ENCODE measurements at regions not wholly inside any gene's neighbourhood (a gene's known extent, or its start where the extent isn't known, plus 50 kb on each side); places are given as distances from the start of the nearest gene placed in this dataset.

DNA sequence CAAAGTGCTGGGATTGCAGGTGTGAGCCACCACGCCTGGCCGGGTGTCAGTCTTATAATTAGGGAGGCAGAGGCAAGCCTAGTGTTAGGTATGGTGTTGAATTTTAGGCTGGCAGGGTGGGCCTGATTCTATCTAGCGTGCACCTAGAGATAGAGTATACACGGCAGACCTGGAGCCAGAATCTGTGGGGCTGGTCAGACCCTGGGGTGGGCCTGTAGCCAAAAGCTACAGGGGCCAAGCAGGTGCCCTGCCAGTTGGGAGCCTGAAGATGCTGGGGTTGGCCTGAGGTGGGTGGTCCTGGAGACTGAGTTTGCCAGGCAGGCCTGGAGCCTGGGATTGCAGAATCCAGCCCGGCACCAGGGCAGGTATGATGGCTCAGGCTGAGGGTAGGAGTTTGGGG, 1580.3 kb downstream of the ARAP2 start:
- Histone ChIP-seq H3K4me1 (ENCODE audit: control insufficient read depth, insufficient read depth, low read length) (no peaks in the 10 kb centered on the region), H3K9me3 (replicated peaks; ENCODE audit: low read length) (peaks cover 7% of the 10 kb centered on the region)

DNA sequence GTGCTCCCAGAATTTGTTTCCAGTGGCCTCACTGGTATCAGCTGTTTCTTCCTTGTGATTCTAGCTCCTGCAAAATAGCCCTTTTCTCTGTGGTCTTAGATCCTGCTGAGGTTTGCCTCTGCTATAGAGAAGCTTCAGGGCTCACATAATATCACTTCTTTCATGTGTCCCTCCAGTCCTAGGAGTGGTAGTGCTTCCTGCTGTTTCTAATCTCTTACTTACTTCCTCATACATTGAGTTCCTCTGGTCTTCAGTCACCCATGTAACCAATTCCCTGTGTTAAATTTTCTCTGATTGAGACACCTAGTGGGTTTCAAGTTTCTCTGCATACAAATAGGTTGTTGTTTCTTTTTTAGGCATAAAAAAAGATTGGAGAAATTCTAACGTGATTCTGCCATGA, 1567.9 kb downstream of the ARAP2 start:
- Histone ChIP-seq H3K36me3 (ENCODE audit: insufficient read depth, low read length) (no peaks in the 10 kb centered on the region), H3K4me2 (ENCODE audit: low read length) (no peak overlapping the region), H3K27me3 (ENCODE audit: control insufficient read depth, insufficient read depth, low read length) (no peaks in the 10 kb centered on the region), H3K4me3 (ENCODE audit: low read length) (no peak overlapping the region), H3K9me3 (replicated peaks; ENCODE audit: low read length) (no peaks in the 10 kb centered on the region), H3K4me1 (ENCODE audit: control insufficient read depth, insufficient read depth, low read length) (no peaks in the 10 kb centered on the region), H3K9ac (ENCODE audit: low read depth, low read length) (no peak overlapping the region)

More for the DNA sequence above, 1580.3 kb downstream of the ARAP2 start:
- Histone ChIP-seq H3K36me3 (ENCODE audit: insufficient read depth, low read length) (no peaks in the 10 kb centered on the region), H3K4me2 (ENCODE audit: low read length) (no peak overlapping the region), H3K9ac (ENCODE audit: low read depth, low read length) (no peak overlapping the region), H3K4me3 (ENCODE audit: low read length) (no peak overlapping the region), H3K27me3 (ENCODE audit: control insufficient read depth, insufficient read depth, low read length) (no peaks in the 10 kb centered on the region)

- no peak overlapping the region for H3K9ac ChIP-seq (ENCODE audit: low read depth, low read length)
- H3K4me1 ChIP-seq (ENCODE audit: control insufficient read depth, insufficient read depth, low read length): no peaks in the 10 kb centered on the region
Observed at GRCh38 chr4:34678431-34678830, 1565.9 kb downstream of the ARAP2 start.

DNA sequence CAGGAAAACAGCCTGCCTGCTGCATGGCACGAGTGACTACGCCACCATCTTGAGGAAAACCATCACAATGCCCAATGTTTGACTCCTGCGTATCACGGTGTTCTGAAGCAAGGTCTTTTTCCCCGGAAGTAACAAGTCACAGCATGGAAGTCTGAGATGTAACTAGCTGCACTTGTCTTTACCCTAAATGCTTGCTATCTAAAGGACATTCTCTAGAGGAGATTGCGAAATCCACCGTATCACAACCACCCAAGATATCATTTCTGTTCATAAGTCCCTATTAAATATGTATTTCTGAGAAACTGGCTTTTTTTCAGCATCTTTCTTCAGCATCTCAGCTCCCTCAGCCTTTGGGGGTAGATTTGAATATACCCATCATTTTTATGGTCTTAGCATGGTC, 1565.1 kb downstream of the ARAP2 start:
- Histone ChIP-seq H3K36me3 (ENCODE audit: insufficient read depth, low read length) (no peaks in the 10 kb centered on the region), H3K9ac (ENCODE audit: low read depth, low read length) (no peak overlapping the region), H3K4me2 (ENCODE audit: low read length) (no peak overlapping the region), H3K9me3 (replicated peaks; ENCODE audit: low read length) (peaks cover 3% of the 10 kb centered on the region), H3K4me3 (ENCODE audit: low read length) (no peak overlapping the region), H3K4me1 (ENCODE audit: control insufficient read depth, insufficient read depth, low read length) (no peaks in the 10 kb centered on the region), H3K27me3 (ENCODE audit: control insufficient read depth, insufficient read depth, low read length) (no peaks in the 10 kb centered on the region)

More at GRCh38 chr4:34678431-34678830, 1565.9 kb downstream of the ARAP2 start:
- H3K9me3 ChIP-seq (replicated peaks; ENCODE audit: low read length): peaks cover 3% of the 10 kb centered on the region
- H3K27me3 ChIP-seq (ENCODE audit: control insufficient read depth, insufficient read depth, low read length): no peaks in the 10 kb centered on the region
- no peak overlapping the region for H3K4me2 ChIP-seq (ENCODE audit: low read length)
- H3K4me3 ChIP-seq (ENCODE audit: low read length): no peak overlapping the region
- H3K36me3 ChIP-seq (ENCODE audit: insufficient read depth, low read length): no peaks in the 10 kb centered on the region

DNA sequence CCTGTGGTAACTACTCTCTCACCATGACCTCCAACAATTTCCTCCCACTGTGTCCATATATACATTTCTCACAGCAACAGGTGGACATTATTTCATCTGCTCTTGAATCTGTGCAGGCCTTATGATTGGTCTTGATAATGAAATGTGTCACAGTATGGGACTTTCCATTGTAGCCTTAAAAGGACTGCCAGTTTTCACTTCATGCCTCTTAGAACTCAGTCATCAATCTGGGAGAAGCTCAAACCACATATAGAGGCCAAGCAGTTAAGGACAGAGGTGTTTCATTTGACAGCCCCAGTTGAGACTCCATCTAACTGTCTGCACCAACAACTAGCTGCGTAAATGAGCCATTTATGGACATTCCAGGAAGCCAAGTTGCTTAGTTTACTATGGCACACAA, 1534.8 kb downstream of the ARAP2 start:
- no peak overlapping the region for H3K4me3 ChIP-seq (ENCODE audit: low read length)
- no peak overlapping the region for H3K9ac ChIP-seq (ENCODE audit: low read depth, low read length)
- H3K4me1 ChIP-seq (ENCODE audit: control insufficient read depth, insufficient read depth, low read length): no peaks in the 10 kb centered on the region
- H3K4me2 ChIP-seq (ENCODE audit: low read length): no peak overlapping the region
- no peaks in the 10 kb centered on the region for H3K36me3 ChIP-seq (ENCODE audit: insufficient read depth, low read length)
- H3K9me3 ChIP-seq (replicated peaks; ENCODE audit: low read length): no peaks in the 10 kb centered on the region
- no peaks in the 10 kb centered on the region for H3K27me3 ChIP-seq (ENCODE audit: control insufficient read depth, insufficient read depth, low read length)

DNA sequence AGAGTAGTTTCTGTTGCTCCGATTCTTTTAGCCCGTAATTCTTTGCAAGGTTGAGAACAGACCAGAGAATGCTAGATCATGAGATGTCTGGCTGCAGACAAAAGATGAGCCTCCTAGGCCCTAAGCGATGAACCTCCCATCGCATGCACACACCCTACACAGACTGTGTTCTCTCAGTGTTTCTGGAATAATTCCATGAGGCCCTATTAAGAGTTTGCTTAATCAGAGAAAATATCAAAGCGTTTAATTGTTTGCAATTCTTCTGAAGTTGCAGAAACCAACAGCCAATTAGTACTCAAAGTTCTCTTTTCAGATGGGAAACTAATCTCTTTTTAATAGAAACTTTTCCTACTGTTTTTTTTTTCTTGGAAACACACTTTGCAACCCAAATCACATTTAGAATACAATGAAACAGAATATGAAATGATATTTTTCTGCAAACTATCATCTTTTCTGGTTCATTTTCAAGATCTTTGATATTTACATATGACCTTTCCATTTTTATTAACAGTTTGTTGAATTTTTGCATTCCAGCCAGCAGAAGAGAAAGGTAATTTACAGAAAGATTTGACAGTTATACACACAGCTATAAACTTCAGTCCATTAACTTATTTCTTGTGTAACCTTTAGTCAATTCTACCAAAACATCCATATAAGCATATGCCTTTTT, 1525.6 kb downstream of the ARAP2 start:
- Histone ChIP-seq H3K9ac (ENCODE audit: low read depth, low read length) (no peak overlapping the region), H3K9me3 (replicated peaks; ENCODE audit: low read length) (no peaks in the 10 kb centered on the region), H3K4me1 (ENCODE audit: control insufficient read depth, insufficient read depth, low read length) (no peaks in the 10 kb centered on the region), H3K4me3 (ENCODE audit: low read length) (no peak overlapping the region), H3K27me3 (ENCODE audit: control insufficient read depth, insufficient read depth, low read length) (no peaks in the 10 kb centered on the region), H3K36me3 (ENCODE audit: insufficient read depth, low read length) (no peaks in the 10 kb centered on the region), H3K4me2 (ENCODE audit: low read length) (no peak overlapping the region)

DNA sequence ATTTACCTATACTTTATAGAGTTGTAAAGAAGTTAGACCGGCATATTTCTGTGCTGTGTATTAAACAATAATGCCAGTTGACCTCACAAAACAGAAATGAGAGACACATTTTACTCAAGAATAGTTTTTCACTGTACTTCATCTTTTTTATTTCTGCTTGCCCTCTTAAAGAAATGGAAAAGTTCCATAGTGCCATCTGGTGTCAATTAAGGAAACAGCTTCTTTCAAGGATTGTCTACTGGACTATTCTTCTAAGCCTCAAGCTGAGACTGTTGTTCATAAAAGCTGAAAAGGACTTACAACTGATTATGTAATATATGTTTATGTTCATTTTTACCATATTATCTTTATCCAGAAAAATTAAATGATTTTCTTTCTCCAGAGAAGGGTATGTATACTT, 1523.7 kb downstream of the ARAP2 start:
- Histone ChIP-seq H3K9ac (ENCODE audit: low read depth, low read length) (no peak overlapping the region), H3K9me3 (replicated peaks; ENCODE audit: low read length) (peaks cover 2% of the 10 kb centered on the region), H3K4me2 (ENCODE audit: low read length) (no peak overlapping the region), H3K27me3 (ENCODE audit: control insufficient read depth, insufficient read depth, low read length) (no peaks in the 10 kb centered on the region), H3K36me3 (ENCODE audit: insufficient read depth, low read length) (no peaks in the 10 kb centered on the region), H3K4me1 (ENCODE audit: control insufficient read depth, insufficient read depth, low read length) (no peaks in the 10 kb centered on the region), H3K4me3 (ENCODE audit: low read length) (no peak overlapping the region)

GRCh38 chr4:34721835-34722234, 1522.5 kb downstream of the ARAP2 start:
- Histone ChIP-seq H3K27me3 (ENCODE audit: control insufficient read depth, insufficient read depth, low read length) (no peaks in the 10 kb centered on the region), H3K9ac (ENCODE audit: low read depth, low read length) (no peak overlapping the region), H3K4me1 (ENCODE audit: control insufficient read depth, insufficient read depth, low read length) (no peaks in the 10 kb centered on the region), H3K4me3 (ENCODE audit: low read length) (no peak overlapping the region), H3K36me3 (ENCODE audit: insufficient read depth, low read length) (no peaks in the 10 kb centered on the region), H3K9me3 (replicated peaks; ENCODE audit: low read length) (peaks cover 4% of the 10 kb centered on the region), H3K4me2 (ENCODE audit: low read length) (no peak overlapping the region)

GRCh38 chr4:34723605-34724004, 1520.7 kb downstream of the ARAP2 start:
- peaks cover 4% of the 10 kb centered on the region for H3K9me3 ChIP-seq (replicated peaks; ENCODE audit: low read length)
- no peak overlapping the region for H3K9ac ChIP-seq (ENCODE audit: low read depth, low read length)
- no peak overlapping the region for H3K4me2 ChIP-seq (ENCODE audit: low read length)
- no peaks in the 10 kb centered on the region for H3K27me3 ChIP-seq (ENCODE audit: control insufficient read depth, insufficient read depth, low read length)
- no peak overlapping the region for H3K4me3 ChIP-seq (ENCODE audit: low read length)
- no peaks in the 10 kb centered on the region for H3K4me1 ChIP-seq (ENCODE audit: control insufficient read depth, insufficient read depth, low read length)
- no peaks in the 10 kb centered on the region for H3K36me3 ChIP-seq (ENCODE audit: insufficient read depth, low read length)

DNA sequence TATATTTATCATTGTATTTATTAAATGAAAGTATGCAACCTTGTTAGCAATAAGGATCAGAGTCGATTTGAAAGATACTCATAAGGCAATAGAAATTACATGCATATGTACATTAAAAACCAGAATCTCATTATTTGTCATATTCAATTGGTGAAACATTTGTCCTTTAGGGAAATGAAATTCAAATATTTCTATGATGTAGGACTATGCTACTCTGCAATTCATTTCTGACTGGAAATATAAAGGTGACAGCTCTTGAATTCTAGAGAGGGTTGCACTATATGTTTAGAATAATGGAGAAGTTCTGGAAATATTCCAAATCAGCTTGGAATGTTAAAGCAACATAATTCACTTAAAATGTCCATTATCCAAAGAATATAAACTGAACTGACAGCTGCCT, 1519.8 kb downstream of the ARAP2 start:
- H3K4me1 ChIP-seq (ENCODE audit: control insufficient read depth, insufficient read depth, low read length): no peaks in the 10 kb centered on the region
- no peaks in the 10 kb centered on the region for H3K36me3 ChIP-seq (ENCODE audit: insufficient read depth, low read length)
- no peaks in the 10 kb centered on the region for H3K27me3 ChIP-seq (ENCODE audit: control insufficient read depth, insufficient read depth, low read length)
- no peak overlapping the region for H3K9ac ChIP-seq (ENCODE audit: low read depth, low read length)
- H3K4me3 ChIP-seq (ENCODE audit: low read length): no peak overlapping the region
- H3K4me2 ChIP-seq (ENCODE audit: low read length): no peak overlapping the region
- peaks cover 4% of the 10 kb centered on the region for H3K9me3 ChIP-seq (replicated peaks; ENCODE audit: low read length)

DNA sequence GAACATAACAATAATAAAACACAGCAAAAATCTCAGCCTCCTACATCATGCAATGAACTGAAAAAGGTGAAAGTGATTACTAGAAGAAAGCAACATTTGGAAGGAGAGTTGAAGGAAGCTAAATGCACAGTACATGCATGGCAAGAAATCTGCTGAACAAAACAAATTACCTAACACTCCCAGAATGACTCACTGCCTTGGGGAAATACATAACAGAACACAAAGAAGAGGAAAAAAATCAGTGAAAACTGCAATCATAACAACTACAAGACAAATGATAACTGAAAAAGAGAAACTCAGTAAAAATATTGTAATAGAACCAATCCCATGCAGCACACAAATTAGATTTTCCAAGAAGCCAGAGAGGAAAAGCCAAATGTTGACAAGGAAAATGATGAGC, 1513.2 kb downstream of the ARAP2 start:
- no peak overlapping the region for H3K4me2 ChIP-seq (ENCODE audit: low read length)
- no peak overlapping the region for H3K9ac ChIP-seq (ENCODE audit: low read depth, low read length)
- peaks cover 4% of the 10 kb centered on the region for H3K9me3 ChIP-seq (replicated peaks; ENCODE audit: low read length)
- H3K36me3 ChIP-seq (ENCODE audit: insufficient read depth, low read length): no peaks in the 10 kb centered on the region
- no peaks in the 10 kb centered on the region for H3K27me3 ChIP-seq (ENCODE audit: control insufficient read depth, insufficient read depth, low read length)
- no peak overlapping the region for H3K4me3 ChIP-seq (ENCODE audit: low read length)
- no peaks in the 10 kb centered on the region for H3K4me1 ChIP-seq (ENCODE audit: control insufficient read depth, insufficient read depth, low read length)

DNA sequence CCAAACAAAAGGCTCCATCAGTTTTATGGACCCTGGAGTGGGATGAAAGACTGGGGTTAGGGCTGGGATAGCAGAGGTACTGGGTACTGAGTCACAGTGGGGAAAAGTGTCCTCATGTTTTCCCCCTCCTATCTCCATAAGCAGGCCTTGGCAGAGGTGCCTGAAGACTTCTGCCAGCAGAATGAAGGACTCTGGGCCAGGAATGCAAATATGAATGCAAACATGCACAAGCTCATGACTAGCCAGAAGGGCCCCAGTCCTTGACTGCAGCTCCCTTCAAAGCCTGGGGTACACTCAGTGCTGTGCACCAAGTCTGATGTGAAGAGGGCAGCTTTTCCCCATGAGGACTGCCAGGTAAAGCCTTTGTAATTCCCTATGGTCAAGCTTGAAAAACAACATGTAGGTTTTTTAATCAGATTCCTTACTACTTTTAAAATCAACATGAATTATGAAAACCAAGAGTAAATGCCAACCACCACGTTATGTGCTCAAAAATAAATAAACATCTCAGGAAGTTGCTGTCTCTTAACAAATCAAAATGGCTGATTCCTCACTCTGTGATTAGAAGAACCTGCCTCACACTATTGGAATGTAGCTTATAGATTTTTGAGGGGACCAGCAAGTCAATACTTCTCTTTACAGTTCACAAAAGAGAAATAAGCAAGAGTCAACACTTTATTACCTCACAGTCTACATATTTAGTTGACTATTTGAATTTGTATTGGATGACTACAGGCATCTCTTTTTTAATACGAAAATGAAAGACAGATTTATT, 1512.0 kb downstream of the ARAP2 start:
- H3K27me3 ChIP-seq (ENCODE audit: control insufficient read depth, insufficient read depth, low read length): no peaks in the 10 kb centered on the region
- H3K4me1 ChIP-seq (ENCODE audit: control insufficient read depth, insufficient read depth, low read length): no peaks in the 10 kb centered on the region
- no peak overlapping the region for H3K9ac ChIP-seq (ENCODE audit: low read depth, low read length)
- H3K36me3 ChIP-seq (ENCODE audit: insufficient read depth, low read length): no peaks in the 10 kb centered on the region
- H3K9me3 ChIP-seq (replicated peaks; ENCODE audit: low read length): peaks cover 4% of the 10 kb centered on the region
- H3K4me2 ChIP-seq (ENCODE audit: low read length): no peak overlapping the region
- no peak overlapping the region for H3K4me3 ChIP-seq (ENCODE audit: low read length)
